ENCODE measurements at regions not wholly inside any gene's neighbourhood (a gene's known extent, or its start where the extent isn't known, plus 50 kb on each side); places are given as distances from the start of the nearest gene placed in this dataset.

DNA sequence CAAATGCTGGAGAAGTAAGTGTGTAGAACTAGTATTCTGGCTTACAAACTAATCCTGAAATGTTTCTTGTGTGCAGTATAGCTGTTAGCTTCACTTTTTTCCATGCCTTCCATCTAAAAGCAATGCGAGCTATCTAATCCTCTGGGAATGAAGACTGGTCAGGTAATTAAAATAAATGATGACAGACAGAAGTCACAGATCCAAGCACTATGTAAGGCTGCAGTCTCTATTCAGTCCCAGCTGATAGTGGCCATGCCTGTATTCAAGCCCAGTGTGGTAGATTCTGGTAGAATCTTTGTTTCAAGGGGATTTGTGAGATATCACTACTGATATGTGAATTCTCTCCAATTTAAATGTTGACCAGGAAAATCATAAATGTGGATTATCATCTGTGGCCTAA is 637.2 kb downstream of the TMTC2 start:
- no peak for TF ChIP-seq ZNF777 (tag by site-specific recombination; IDR thresholded peaks at IDR 0.05; ENCODE audit: borderline replicate concordance)
- TF ChIP-seq, protein P1, sequence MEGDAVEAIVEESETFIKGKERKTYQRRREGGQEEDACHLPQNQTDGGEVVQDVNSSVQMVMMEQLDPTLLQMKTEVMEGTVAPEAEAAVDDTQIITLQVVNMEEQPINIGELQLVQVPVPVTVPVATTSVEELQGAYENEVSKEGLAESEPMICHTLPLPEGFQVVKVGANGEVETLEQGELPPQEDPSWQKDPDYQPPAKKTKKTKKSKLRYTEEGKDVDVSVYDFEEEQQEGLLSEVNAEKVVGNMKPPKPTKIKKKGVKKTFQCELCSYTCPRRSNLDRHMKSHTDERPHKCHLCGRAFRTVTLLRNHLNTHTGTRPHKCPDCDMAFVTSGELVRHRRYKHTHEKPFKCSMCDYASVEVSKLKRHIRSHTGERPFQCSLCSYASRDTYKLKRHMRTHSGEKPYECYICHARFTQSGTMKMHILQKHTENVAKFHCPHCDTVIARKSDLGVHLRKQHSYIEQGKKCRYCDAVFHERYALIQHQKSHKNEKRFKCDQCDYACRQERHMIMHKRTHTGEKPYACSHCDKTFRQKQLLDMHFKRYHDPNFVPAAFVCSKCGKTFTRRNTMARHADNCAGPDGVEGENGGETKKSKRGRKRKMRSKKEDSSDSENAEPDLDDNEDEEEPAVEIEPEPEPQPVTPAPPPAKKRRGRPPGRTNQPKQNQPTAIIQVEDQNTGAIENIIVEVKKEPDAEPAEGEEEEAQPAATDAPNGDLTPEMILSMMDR (tag by site-specific recombination; IDR thresholded peaks at IDR 0.05) = no peak
- no peak for TF ChIP-seq ZBTB8A (tag by site-specific recombination; IDR thresholded peaks at IDR 0.05)
- no peak for TF ChIP-seq ZFP3 (tag by site-specific recombination; IDR thresholded peaks at IDR 0.05; ENCODE audit: low read depth)
- TF ChIP-seq, protein P2, sequence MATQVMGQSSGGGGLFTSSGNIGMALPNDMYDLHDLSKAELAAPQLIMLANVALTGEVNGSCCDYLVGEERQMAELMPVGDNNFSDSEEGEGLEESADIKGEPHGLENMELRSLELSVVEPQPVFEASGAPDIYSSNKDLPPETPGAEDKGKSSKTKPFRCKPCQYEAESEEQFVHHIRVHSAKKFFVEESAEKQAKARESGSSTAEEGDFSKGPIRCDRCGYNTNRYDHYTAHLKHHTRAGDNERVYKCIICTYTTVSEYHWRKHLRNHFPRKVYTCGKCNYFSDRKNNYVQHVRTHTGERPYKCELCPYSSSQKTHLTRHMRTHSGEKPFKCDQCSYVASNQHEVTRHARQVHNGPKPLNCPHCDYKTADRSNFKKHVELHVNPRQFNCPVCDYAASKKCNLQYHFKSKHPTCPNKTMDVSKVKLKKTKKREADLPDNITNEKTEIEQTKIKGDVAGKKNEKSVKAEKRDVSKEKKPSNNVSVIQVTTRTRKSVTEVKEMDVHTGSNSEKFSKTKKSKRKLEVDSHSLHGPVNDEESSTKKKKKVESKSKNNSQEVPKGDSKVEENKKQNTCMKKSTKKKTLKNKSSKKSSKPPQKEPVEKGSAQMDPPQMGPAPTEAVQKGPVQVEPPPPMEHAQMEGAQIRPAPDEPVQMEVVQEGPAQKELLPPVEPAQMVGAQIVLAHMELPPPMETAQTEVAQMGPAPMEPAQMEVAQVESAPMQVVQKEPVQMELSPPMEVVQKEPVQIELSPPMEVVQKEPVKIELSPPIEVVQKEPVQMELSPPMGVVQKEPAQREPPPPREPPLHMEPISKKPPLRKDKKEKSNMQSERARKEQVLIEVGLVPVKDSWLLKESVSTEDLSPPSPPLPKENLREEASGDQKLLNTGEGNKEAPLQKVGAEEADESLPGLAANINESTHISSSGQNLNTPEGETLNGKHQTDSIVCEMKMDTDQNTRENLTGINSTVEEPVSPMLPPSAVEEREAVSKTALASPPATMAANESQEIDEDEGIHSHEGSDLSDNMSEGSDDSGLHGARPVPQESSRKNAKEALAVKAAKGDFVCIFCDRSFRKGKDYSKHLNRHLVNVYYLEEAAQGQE (tag by site-specific recombination; IDR thresholded peaks at IDR 0.05) = no peak
- TF ChIP-seq, protein P3, sequence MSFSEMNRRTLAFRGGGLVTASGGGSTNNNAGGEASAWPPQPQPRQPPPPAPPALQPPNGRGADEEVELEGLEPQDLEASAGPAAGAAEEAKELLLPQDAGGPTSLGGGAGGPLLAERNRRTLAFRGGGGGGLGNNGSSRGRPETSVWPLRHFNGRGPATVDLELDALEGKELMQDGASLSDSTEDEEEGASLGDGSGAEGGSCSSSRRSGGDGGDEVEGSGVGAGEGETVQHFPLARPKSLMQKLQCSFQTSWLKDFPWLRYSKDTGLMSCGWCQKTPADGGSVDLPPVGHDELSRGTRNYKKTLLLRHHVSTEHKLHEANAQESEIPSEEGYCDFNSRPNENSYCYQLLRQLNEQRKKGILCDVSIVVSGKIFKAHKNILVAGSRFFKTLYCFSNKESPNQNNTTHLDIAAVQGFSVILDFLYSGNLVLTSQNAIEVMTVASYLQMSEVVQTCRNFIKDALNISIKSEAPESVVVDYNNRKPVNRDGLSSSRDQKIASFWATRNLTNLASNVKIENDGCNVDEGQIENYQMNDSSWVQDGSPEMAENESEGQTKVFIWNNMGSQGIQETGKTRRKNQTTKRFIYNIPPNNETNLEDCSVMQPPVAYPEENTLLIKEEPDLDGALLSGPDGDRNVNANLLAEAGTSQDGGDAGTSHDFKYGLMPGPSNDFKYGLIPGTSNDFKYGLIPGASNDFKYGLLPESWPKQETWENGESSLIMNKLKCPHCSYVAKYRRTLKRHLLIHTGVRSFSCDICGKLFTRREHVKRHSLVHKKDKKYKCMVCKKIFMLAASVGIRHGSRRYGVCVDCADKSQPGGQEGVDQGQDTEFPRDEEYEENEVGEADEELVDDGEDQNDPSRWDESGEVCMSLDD (tag by site-specific recombination; IDR thresholded peaks at IDR 0.05) = no peak
- TF ChIP-seq ZBTB1 (tag by site-specific recombination; IDR thresholded peaks at IDR 0.05) = no peak
- TF ChIP-seq ZBTB21 (tag by site-specific recombination; IDR thresholded peaks at IDR 0.05) = no peak
- no peak for TF ChIP-seq ZNF596 (tag by site-specific recombination; IDR thresholded peaks at IDR 0.05)
- TF ChIP-seq PRDM1 (tag by site-specific recombination; IDR thresholded peaks at IDR 0.05) = no peak
- TF ChIP-seq, protein P4, sequence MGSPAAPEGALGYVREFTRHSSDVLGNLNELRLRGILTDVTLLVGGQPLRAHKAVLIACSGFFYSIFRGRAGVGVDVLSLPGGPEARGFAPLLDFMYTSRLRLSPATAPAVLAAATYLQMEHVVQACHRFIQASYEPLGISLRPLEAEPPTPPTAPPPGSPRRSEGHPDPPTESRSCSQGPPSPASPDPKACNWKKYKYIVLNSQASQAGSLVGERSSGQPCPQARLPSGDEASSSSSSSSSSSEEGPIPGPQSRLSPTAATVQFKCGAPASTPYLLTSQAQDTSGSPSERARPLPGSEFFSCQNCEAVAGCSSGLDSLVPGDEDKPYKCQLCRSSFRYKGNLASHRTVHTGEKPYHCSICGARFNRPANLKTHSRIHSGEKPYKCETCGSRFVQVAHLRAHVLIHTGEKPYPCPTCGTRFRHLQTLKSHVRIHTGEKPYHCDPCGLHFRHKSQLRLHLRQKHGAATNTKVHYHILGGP (tag by site-specific recombination; IDR thresholded peaks at IDR 0.05) = no peak
